Colonic mucosa (tissue), 4 donors: ENCODE measurements at regions not wholly inside any gene's neighbourhood (a gene's known extent, or its start where the extent isn't known, plus 50 kb on each side); places are given as distances from the start of the nearest gene placed in this dataset.

ENCODE experiments used
- DNase-seq: peaks from one replicate; pipeline ENCODE4 v3.0.0-alpha.2; 2020
- H3K27ac ChIP-seq: fragments of 200-600 bp; one replicate; pipeline ENCODE4 v1.8.0; 2021
- H3K27me3 ChIP-seq: fragments of 200-600 bp; one replicate; pipeline ENCODE4 v1.8.0; 2021
- H3K36me3 ChIP-seq: fragments of 200-600 bp; one replicate; pipeline ENCODE4 v1.8.0; 2021
- H3K4me1 ChIP-seq: fragments of 200-600 bp; one replicate; pipeline ENCODE4 v1.8.0; 2021; ENCODE audit warnings: mild to moderate bottlenecking
- H3K4me3 ChIP-seq: fragments of 200-600 bp; one replicate; pipeline ENCODE4 v1.8.0; 2021
- H3K9ac ChIP-seq, 2 donors: one replicate each; pipeline ENCODE4 v1.7.0; 2013; ENCODE audit warnings: control low read depth in 2 of 2, low read depth in 2 of 2, low read length in 2 of 2
- H3K9me3 ChIP-seq: fragments of 200-600 bp; one replicate; pipeline ENCODE4 v1.8.0; 2021
- intact Hi-C: fragments of 100-400 bp; cut with DNase I; formaldehyde crosslinking; loops from one replicate; pipeline ENCODE4 v1.14.1; 2022
- TF ChIP-seq, protein P1 (sequence below): fragments of 200-600 bp; IDR thresholded peaks from one replicate; pipeline ENCODE4 v1.8.0; 2022; ENCODE audit warnings: antibody characterized with exemption, mild to moderate bottlenecking
- donor health status: healthy.
- donor health status: DM: no; HTN: no; CAD: no.
- donor health status: DM: no; HTN: no; CAD: no.

GRCh38 chr2:71997843-71998242 lies 149.8 kb downstream of the CYP26B1 start:
- DNase-seq: no peak
- TF ChIP-seq, protein P1, sequence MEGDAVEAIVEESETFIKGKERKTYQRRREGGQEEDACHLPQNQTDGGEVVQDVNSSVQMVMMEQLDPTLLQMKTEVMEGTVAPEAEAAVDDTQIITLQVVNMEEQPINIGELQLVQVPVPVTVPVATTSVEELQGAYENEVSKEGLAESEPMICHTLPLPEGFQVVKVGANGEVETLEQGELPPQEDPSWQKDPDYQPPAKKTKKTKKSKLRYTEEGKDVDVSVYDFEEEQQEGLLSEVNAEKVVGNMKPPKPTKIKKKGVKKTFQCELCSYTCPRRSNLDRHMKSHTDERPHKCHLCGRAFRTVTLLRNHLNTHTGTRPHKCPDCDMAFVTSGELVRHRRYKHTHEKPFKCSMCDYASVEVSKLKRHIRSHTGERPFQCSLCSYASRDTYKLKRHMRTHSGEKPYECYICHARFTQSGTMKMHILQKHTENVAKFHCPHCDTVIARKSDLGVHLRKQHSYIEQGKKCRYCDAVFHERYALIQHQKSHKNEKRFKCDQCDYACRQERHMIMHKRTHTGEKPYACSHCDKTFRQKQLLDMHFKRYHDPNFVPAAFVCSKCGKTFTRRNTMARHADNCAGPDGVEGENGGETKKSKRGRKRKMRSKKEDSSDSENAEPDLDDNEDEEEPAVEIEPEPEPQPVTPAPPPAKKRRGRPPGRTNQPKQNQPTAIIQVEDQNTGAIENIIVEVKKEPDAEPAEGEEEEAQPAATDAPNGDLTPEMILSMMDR: no peak
- H3K4me1 ChIP-seq: no peaks in the 10 kb centered on the region
- no peak overlapping the region for H3K27ac ChIP-seq
- intact Hi-C loops: no loop called here
- H3K36me3 ChIP-seq: no peaks in the 10 kb centered on the region
- no peaks in the 10 kb centered on the region for H3K9me3 ChIP-seq
- H3K4me3 ChIP-seq: no peak overlapping the region
- H3K9ac ChIP-seq: no peak overlapping the region
- H3K27me3 ChIP-seq: no peaks in the 10 kb centered on the region

GRCh38 chr2:71995067-71995665 lies 152.5 kb downstream of the CYP26B1 start:
- H3K9me3 ChIP-seq: no peaks in the 10 kb centered on the region
- TF ChIP-seq, protein P1: peak; percentile 27
- H3K9ac ChIP-seq: no peak overlapping the region
- H3K27me3 ChIP-seq: no peaks in the 10 kb centered on the region
- no peak overlapping the region for H3K4me3 ChIP-seq
- DNase-seq: no peak
- no peaks in the 10 kb centered on the region for H3K36me3 ChIP-seq
- H3K4me1 ChIP-seq: no peaks in the 10 kb centered on the region
- no peak overlapping the region for H3K27ac ChIP-seq
- intact Hi-C loops: no loop called here

DNA sequence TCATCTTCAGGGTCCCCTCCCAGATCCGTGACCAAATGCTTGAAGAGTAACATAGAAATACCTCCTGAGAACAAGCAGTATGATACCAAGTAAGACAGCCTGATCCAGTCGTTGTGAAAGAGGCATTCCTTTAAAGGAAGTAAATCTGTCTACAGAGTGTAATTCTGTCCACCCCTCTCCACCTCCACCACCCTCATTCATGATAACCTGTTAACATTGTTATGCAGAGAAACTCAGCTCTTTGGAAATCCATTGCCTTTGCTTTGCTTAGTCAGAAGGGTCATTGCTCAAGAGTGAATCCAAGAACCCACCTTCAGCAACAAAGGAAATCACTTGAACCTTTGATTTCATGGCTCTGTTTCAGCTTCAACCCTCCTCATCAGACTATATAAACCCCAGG lies 155.6 kb downstream of the CYP26B1 start:
- no peaks in the 10 kb centered on the region for H3K36me3 ChIP-seq
- intact Hi-C loops: loop anchor here (5.0 kb wide), 1 partner anchor 65 kb away; no protein-coding TSS in a partner anchor
- TF ChIP-seq, protein P1: no peak
- no peak for DNase-seq
- no peaks in the 10 kb centered on the region for H3K27me3 ChIP-seq
- no peak overlapping the region for H3K27ac ChIP-seq
- no peaks in the 10 kb centered on the region for H3K9me3 ChIP-seq
- no peak overlapping the region for H3K4me3 ChIP-seq
- H3K9ac ChIP-seq: no peak overlapping the region
- H3K4me1 ChIP-seq: no peaks in the 10 kb centered on the region

DNA sequence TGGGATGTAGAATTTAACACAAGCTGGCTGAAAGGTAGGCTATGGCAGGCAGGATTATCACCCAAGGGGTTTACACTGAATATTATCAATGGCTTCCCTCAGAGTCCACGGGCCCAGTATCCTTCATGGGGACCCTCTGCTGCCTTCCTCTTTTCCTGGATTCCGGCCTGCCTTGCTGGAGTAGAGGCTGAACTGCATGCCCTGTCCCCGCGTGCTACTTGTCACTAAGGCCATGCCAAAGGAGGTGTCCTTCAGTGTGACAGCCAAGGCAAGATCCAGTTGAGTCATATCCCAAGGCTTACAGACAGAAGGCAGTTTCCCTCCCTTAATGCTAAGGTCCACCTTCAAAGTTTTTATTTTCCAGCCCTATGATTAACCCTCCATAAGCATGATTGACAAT lies 156.3 kb downstream of the CYP26B1 start:
- Histone ChIP-seq H3K9me3 (no peaks in the 10 kb centered on the region), H3K9ac (no peak overlapping the region), H3K4me3 (no peak overlapping the region), H3K36me3 (no peaks in the 10 kb centered on the region), H3K27me3 (no peaks in the 10 kb centered on the region), H3K4me1 (no peaks in the 10 kb centered on the region), H3K27ac (no peak overlapping the region)
- TF ChIP-seq, protein P1: no peak
- no peak for DNase-seq
- intact Hi-C loops: loop anchor here (5.0 kb wide), 1 partner anchor 64 kb away; no protein-coding TSS in a partner anchor

DNA sequence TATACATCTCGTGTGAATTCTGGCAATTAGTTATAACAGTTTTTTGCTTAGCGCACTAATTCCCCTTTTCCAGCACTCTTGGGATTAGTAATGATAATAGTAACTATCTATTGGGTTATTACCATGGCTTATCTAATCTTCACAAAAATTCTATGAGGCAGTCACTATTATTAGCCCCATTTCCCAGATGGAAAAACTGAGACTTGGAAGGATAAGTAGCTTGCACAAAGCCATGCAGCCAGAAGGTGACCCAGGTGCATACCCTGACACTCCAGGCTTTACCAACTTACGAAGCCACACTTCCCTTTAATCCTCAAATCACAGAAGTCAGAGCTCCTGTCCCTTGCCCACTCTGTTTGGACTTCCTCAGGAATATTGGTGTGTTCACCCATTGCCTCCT lies 156.8 kb downstream of the CYP26B1 start:
- no peaks in the 10 kb centered on the region for H3K4me1 ChIP-seq
- no peaks in the 10 kb centered on the region for H3K36me3 ChIP-seq
- no peak for DNase-seq
- no peak overlapping the region for H3K4me3 ChIP-seq
- H3K27ac ChIP-seq: no peak overlapping the region
- TF ChIP-seq, protein P1: no peak
- no peaks in the 10 kb centered on the region for H3K9me3 ChIP-seq
- intact Hi-C loops: loop anchor here (5.0 kb wide), 1 partner anchor 64 kb away; no protein-coding TSS in a partner anchor
- H3K9ac ChIP-seq: no peak overlapping the region
- H3K27me3 ChIP-seq: no peaks in the 10 kb centered on the region
